GM19238 (cell line): ENCODE measurements at regions not wholly inside any gene's neighbourhood (a gene's known extent, or its start where the extent isn't known, plus 50 kb on each side); places are given as distances from the start of the nearest gene placed in this dataset.

Experiments used
- DNase-seq: peaks from one replicate; pipeline ENCODE4 v3.0.0; 2011; ENCODE audit warnings: low spot score; ENCODE audit not compliant: insufficient read length

- no peak for DNase-seq
Measured at GRCh38 chr21:31500982-31501381, 156.9 kb upstream of the TIAM1 start.

- no peak for DNase-seq
Measured at GRCh38 chr21:31500071-31500470, 156.0 kb upstream of the TIAM1 start.

DNA sequence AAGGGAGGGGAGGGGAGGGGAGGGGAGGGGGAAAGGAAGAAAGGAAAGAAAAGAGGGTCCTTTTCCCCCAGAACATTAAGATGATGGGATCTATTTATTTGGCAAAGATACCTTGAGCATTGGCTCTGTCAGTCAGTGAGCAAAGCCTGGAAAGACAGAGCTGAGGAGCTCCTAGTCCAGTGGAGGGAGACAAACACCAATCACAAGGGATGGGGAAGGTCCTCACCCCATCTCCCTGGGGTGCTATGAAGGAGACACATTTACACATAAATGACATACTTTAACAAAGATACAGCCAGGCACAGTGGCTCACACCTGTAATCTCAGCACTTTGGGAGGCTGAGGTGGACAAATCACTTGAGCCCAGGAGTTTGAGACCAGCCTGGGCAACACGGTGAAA lies 154.9 kb upstream of the TIAM1 start:
- no peak for DNase-seq

- no peak for DNase-seq
Measured at GRCh38 chr21:31497914-31498313, 153.9 kb upstream of the TIAM1 start.

GRCh38 chr21:31493350-31493880 lies 149.4 kb upstream of the TIAM1 start:
- DNase-seq = no peak

GRCh38 chr21:31491617-31492016 lies 147.6 kb upstream of the TIAM1 start:
- DNase-seq = no peak

GRCh38 chr21:31490443-31490842 lies 146.4 kb upstream of the TIAM1 start:
- DNase-seq = no peak

DNA sequence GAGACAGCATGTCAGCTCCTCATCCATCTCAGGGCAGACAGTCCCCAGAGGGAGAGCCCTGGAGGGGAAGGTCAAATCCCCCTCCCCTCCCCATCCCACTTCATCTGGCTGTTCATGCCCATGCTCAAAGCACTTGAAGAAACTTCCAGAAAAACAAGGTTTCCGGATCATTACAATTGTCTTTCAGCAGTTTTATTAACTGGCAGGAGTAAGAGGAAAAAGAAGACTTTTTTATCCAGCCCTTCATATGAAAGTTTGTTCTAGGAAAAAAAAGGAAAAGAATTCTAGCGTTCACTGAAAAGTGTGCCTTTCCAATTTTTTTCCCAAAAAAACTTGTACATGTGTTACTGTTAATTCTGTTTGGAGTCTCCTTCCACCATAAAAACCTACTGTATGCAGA lies 145.7 kb upstream of the TIAM1 start:
- no peak for DNase-seq

DNA sequence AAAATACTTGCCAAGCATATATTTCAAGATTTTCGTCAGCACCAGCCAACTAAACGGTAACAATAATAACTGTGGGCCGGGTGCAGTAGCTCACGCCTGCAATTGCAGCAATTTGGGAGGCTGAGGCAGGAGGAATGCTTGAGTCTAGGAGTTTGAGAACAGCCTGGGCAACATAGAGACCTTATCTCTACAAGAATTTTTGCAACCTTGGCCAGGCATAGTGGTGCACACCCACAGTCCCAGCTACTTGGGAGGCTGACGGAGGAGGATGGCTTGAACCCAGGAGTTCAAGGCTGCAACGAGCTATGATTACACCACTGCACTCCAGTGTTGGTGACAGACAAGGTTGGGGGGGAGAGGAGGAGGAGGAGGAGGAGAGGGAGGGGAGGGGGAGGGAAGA lies 145.0 kb upstream of the TIAM1 start:
- no peak for DNase-seq

- no peak for DNase-seq
Measured at GRCh38 chr21:31484219-31484618, 140.2 kb upstream of the TIAM1 start.

GRCh38 chr21:31483146-31483545 lies 139.1 kb upstream of the TIAM1 start:
- no peak for DNase-seq

GRCh38 chr21:31482460-31482859 lies 138.4 kb upstream of the TIAM1 start:
- no peak for DNase-seq

- DNase-seq = no peak
Measured at GRCh38 chr21:31480228-31480627, 136.2 kb upstream of the TIAM1 start.

- no peak for DNase-seq
Measured at GRCh38 chr21:31479714-31480113, 135.7 kb upstream of the TIAM1 start.

DNA sequence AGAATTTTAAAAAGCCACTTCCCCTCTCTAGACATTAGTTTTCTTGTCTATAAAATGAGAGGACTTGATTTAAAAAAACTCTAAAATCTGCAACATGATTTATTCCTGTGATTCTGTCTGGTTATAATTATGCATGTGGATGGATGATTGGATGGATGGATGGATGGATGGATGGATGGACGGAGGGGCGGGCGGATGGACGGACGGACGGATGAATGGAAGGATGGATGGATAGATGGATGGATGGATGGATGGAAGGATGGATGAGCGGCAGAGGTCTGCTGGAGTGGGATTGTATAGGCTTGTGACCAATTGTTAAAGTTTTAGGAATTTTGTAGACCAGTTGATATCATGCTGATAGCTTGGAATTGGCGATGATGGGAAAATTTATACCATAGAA lies 135.2 kb upstream of the TIAM1 start:
- no peak for DNase-seq

- no peak for DNase-seq
Measured at GRCh38 chr21:31476263-31477022, 132.4 kb upstream of the TIAM1 start.

GRCh38 chr21:31475223-31475622 lies 131.2 kb upstream of the TIAM1 start:
- DNase-seq = no peak

- no peak for DNase-seq
Measured at GRCh38 chr21:31473685-31474345, 129.8 kb upstream of the TIAM1 start.

DNA sequence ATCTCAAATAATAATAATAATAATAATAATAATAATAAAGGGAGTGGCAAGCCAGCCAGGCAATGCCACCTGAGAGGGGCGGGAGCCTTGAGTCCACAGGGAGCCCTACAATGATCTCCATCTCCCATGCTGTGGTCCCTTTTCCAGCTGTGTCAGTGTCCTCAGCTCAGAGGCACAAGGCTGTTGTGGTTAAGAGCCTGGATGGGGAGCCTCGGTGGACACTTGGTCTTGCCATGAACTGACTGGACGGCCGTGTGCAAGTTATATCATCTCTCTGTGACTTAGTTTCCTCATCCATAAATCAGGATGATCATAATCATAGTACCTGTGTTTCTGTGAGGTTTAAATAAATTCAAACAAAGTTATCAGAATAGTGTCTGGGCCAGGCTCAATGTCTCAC lies 127.8 kb upstream of the TIAM1 start:
- DNase-seq = no peak

GRCh38 chr21:31470896-31471694 lies 127.0 kb upstream of the TIAM1 start:
- no peak for DNase-seq

DNA sequence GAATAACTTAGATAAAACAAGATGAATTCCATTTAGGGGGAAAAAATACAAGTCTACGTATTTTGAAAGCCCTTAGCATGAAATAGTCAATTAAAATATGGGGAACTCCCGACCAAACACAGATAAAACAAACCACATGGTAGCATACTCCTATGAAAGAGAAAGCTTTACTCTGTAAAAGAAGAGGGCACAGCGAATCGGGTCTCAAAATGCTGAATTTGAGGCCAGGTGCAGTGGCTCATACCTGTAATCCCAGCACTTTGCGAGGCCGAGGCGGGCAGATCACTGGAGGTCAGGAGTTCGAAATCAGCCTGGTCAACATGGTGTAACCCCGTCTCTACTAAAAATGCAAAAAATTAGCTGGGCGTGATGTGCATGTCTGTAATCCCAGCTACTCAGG lies 116.9 kb upstream of the TIAM1 start:
- DNase-seq = no peak

GRCh38 chr21:31459457-31459856 lies 115.4 kb upstream of the TIAM1 start:
- no peak for DNase-seq
